ENCODE measurements at regions not wholly inside any gene's neighbourhood (a gene's known extent, or its start where the extent isn't known, plus 50 kb on each side); places are given as distances from the start of the nearest gene placed in this dataset.

DNA sequence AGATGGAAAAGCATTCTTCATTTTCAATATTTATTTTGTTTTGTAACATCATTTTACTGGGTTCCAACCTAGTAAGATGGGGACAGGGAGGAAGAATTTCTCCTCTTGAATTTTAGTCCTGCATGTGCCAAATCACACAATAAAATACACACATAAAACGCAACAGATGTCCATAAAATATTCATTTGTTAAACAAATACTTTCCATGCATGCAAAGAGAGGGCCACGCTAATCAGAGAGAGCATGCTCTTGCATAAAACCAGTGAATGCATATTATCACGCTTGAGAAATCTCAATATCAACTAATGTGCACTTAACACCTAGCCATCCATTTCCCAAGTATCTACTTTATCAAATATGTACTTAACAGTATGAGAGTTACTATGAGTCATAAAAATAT lies 212.6 kb upstream of the TARS1 start:
- TF ChIP-seq, protein P1, sequence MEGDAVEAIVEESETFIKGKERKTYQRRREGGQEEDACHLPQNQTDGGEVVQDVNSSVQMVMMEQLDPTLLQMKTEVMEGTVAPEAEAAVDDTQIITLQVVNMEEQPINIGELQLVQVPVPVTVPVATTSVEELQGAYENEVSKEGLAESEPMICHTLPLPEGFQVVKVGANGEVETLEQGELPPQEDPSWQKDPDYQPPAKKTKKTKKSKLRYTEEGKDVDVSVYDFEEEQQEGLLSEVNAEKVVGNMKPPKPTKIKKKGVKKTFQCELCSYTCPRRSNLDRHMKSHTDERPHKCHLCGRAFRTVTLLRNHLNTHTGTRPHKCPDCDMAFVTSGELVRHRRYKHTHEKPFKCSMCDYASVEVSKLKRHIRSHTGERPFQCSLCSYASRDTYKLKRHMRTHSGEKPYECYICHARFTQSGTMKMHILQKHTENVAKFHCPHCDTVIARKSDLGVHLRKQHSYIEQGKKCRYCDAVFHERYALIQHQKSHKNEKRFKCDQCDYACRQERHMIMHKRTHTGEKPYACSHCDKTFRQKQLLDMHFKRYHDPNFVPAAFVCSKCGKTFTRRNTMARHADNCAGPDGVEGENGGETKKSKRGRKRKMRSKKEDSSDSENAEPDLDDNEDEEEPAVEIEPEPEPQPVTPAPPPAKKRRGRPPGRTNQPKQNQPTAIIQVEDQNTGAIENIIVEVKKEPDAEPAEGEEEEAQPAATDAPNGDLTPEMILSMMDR (IDR thresholded peaks at IDR 0.05) = no peak
- no peak for TF ChIP-seq POLR2A (IDR thresholded peaks at IDR 0.05)

All from lower leg skin (tissue), 3 donors.